Lung (tissue), 11 donors: ENCODE measurements at regions not wholly inside any gene's neighbourhood (a gene's known extent, or its start where the extent isn't known, plus 50 kb on each side); places are given as distances from the start of the nearest gene placed in this dataset.

Experiments used
- ATAC-seq: fragments of 200-7000 bp; cut with Tn5 transposase; one replicate; pipeline ENCODE4 v1.9.1; 2020; ENCODE audit warnings: moderate number of reproducible peaks; ENCODE audit not compliant: insufficient read depth, low FRiP score
- DNase-seq, 3 donors: peaks; one replicate each; pipeline ENCODE4 v3.0.0-alpha.2; 2013 to 2017
- H3K27ac ChIP-seq, 2 donors: one replicate each; pipeline ENCODE4 v1.5.1; 2013; ENCODE audit warnings: mild to moderate bottlenecking in 2 of 2, moderate library complexity in 2 of 2, control low read depth in 1 of 2, inconsistent platforms in 1 of 2, low read depth in 1 of 2, low read length in 1 of 2
- H3K27me3 ChIP-seq, 3 donors: one replicate each; pipeline ENCODE4 v1.5.1; 2013; ENCODE audit warnings: low read length in 2 of 3; ENCODE audit not compliant: control insufficient read depth in 3 of 3, insufficient read depth in 3 of 3
- H3K36me3 ChIP-seq, 4 donors: one replicate each; pipeline ENCODE4 v1.5.1; 2013; ENCODE audit warnings: low read length in 4 of 4, mild to moderate bottlenecking in 1 of 4, moderate library complexity in 1 of 4; ENCODE audit not compliant: control insufficient read depth in 4 of 4, insufficient read depth in 4 of 4
- H3K4me1 ChIP-seq, 5 donors: one replicate each; pipeline ENCODE4 v1.5.1; 2013; ENCODE audit warnings: low read length in 5 of 5, mild to moderate bottlenecking in 2 of 5, moderate library complexity in 1 of 5; ENCODE audit not compliant: control insufficient read depth in 5 of 5, insufficient read depth in 5 of 5
- H3K4me3 ChIP-seq: one replicate; pipeline ENCODE4 v1.5.1; 2013; ENCODE audit warnings: mild to moderate bottlenecking, control low read depth, moderate library complexity
- H3K9ac ChIP-seq, 2 donors: one replicate each; pipeline ENCODE4 v1.5.1; 2013; ENCODE audit warnings: low read length in 2 of 2, control low read depth in 1 of 2; ENCODE audit not compliant: insufficient read depth in 1 of 2
- H3K9me3 ChIP-seq, 4 donors: one replicate each; pipeline ENCODE4 v1.5.1; 2013; ENCODE audit warnings: low read length in 3 of 4, mild to moderate bottlenecking in 1 of 4, moderate library complexity in 1 of 4; ENCODE audit not compliant: control insufficient read depth in 4 of 4, insufficient read depth in 3 of 4
- CTCF ChIP-seq: IDR thresholded peaks from 2 replicates; pipeline ENCODE4 v1.5.1; 2012; ENCODE audit warnings: mild to moderate bottlenecking; ENCODE audit errors: control extremely low read depth, extremely low read depth
- WGBS, 2 donors: extraction: QIAGEN DNeasy Blood & Tissue Kit; methylation state at CpG; one replicate each; pipeline ENCODE4 v1.1.7; 2013; 5-methylcytosine and 5-hydroxymethylcytosine counted together
- donor health status: control.
- donor health status: control.
- donor health status: Bipolar disorder and iron deficiency.
- donor health status: healthy.
- donor health status: DM: yes; HTN: yes; CAD: no.

GRCh38 chr1:36599828-36600227, 117.1 kb upstream of the CSF3R start:
- ATAC-seq = no peak
- Histone ChIP-seq H3K9me3 (peaks cover 0 to 3% (median 0%) of the 10 kb centered on the region in 4 donors), H3K36me3 (no peaks in the 10 kb centered on the region), H3K4me3 (no peak overlapping the region), H3K4me1 (no peaks in the 10 kb centered on the region), H3K27me3 (peaks cover 0 to 9% (median 5%) of the 10 kb centered on the region in 3 donors), H3K9ac (no peak overlapping the region), H3K27ac (no peak overlapping the region)
- TF ChIP-seq CTCF = no peak
- 80 to 83% methylated on average over 1 of the region's 1 CpG for WGBS, 2 donors
- DNase-seq = no peak

- H3K27me3 ChIP-seq = peaks cover under 1 to 9% (median 5%) of the 10 kb centered on the region in 3 donors
- H3K4me1 ChIP-seq = no peaks in the 10 kb centered on the region
- no peaks in the 10 kb centered on the region for H3K36me3 ChIP-seq
- no peak for TF ChIP-seq CTCF
- no peak overlapping the region for H3K27ac ChIP-seq
- no peak overlapping the region for H3K9ac ChIP-seq
- no peak for DNase-seq
- WGBS, 2 donors = 82 to 83% methylated on average over 5 of the region's 5 CpGs
- H3K9me3 ChIP-seq = peaks cover 0 to 2% (median 0%) of the 10 kb centered on the region in 4 donors
- H3K4me3 ChIP-seq = no peak overlapping the region
- ATAC-seq = no peak
Observed at GRCh38 chr1:36597514-36597913, 114.8 kb upstream of the CSF3R start.

GRCh38 chr1:36595921-36596320, 113.2 kb upstream of the CSF3R start:
- ATAC-seq (no peak), DNase-seq (no peak)
- H3K9ac ChIP-seq = no peak overlapping the region
- 86% methylated on average over 11 of the region's 11 CpGs for WGBS, 2 donors
- peaks cover 0 to 4% (median 0%) of the 10 kb centered on the region in 5 donors for H3K4me1 ChIP-seq
- H3K4me3 ChIP-seq = no peak overlapping the region
- H3K27me3 ChIP-seq = peaks cover 2 to 5% (median 5%) of the 10 kb centered on the region in 3 donors
- TF ChIP-seq CTCF = no peak
- H3K36me3 ChIP-seq = no peaks in the 10 kb centered on the region
- peaks cover 0 to 2% (median 0%) of the 10 kb centered on the region in 4 donors for H3K9me3 ChIP-seq
- no peak overlapping the region for H3K27ac ChIP-seq

GRCh38 chr1:36595349-36595748, 112.6 kb upstream of the CSF3R start:
- no peak overlapping the region for H3K27ac ChIP-seq
- DNase-seq = no peak
- no peaks in the 10 kb centered on the region for H3K36me3 ChIP-seq
- H3K9me3 ChIP-seq = peaks cover 0 to 2% (median 0%) of the 10 kb centered on the region in 4 donors
- 16 to 21% methylated on average over 11 of the region's 11 CpGs for WGBS, 2 donors
- H3K4me1 ChIP-seq = peaks cover 0 to 10% (median 0%) of the 10 kb centered on the region in 5 donors
- H3K27me3 ChIP-seq = peaks cover 2 to 5% (median 5%) of the 10 kb centered on the region in 3 donors
- H3K9ac ChIP-seq = no peak overlapping the region
- ATAC-seq = no peak
- no peak overlapping the region for H3K4me3 ChIP-seq
- no peak for TF ChIP-seq CTCF
